NCI-H226 (cell line): ENCODE measurements at regions not wholly inside any gene's neighbourhood (a gene's known extent, or its start where the extent isn't known, plus 50 kb on each side); places are given as distances from the start of the nearest gene placed in this dataset.
"Not testable (repeated sequence)": the region's sequence is repeated elsewhere in the genome, so short reads cannot be mapped to it uniquely, and the experiment has no call there.

Experiments used
- DNase-seq: peaks from one replicate; pipeline ENCODE4 v3.0.0-alpha.2; 2015

GRCh38 chr3:18236726-18237125 is 188.4 kb downstream of the SATB1 start:
- no peak for DNase-seq

- no peak for DNase-seq
Measured at GRCh38 chr3:18234717-18235335, 190.3 kb downstream of the SATB1 start.

- DNase-seq = no peak
Measured at GRCh38 chr3:18233987-18234716, 191.0 kb downstream of the SATB1 start.

- no peak for DNase-seq
Measured at GRCh38 chr3:18232317-18232716, 192.8 kb downstream of the SATB1 start.

DNA sequence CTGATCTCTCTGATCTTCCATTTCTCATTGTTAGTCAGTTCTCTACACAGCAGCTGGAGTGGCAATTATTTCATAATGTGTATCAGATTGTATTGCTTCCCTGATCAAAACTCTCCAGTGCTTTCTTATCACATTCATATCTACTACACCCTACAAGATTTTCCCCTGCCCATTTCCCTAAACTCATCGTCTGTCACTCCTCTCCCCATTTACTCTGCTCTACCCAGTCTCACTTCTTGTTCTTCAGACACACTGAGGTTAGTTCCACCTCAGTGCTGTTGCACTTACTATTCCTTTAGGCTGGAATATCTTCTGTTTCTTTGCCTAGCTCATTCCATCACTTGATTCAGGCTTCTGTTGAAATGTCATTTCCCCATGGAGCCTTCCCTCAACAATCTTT is 197.1 kb downstream of the SATB1 start:
- DNase-seq = no peak

DNA sequence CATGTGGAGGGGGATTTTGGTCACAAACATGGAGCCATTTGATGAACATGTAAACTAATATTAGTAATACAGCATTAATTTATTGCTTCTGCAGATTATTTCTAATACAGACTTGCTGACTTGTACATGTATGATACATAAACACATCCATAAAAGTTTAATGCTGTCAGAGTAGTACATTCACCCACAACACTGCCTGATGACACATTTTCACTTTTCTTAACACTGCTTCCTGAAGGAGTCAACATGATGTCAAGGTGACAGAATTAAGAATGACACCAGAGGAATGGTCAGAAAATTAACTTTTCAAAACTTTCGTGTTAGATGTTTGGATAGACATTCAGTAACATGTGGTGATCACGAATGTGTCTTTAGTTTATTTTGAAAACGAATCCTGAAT is 199.4 kb downstream of the SATB1 start:
- DNase-seq = no peak

DNA sequence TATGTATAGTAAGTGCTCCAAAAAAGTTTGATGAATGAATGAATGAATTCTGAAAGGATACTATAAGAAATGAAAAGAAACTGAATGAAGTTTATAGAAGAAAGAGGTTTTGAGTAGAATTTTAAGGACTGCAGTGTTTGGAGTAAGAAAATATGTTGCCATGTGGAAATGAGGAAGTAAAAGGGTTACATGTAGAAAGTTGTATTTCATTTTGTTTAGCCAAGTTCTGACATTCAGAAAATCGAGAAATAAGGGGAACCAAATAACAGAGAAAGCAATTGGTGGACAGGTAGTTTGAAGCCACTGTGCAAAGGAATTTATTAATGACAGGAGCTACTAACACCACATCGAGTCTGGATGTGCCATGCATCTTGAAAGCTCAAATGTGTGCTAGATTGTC is 200.7 kb downstream of the SATB1 start:
- DNase-seq = no peak

GRCh38 chr3:18223974-18224373 is 201.2 kb downstream of the SATB1 start:
- no peak for DNase-seq

- no peak for DNase-seq
Measured at GRCh38 chr3:18223571-18223970, 201.6 kb downstream of the SATB1 start.

DNA sequence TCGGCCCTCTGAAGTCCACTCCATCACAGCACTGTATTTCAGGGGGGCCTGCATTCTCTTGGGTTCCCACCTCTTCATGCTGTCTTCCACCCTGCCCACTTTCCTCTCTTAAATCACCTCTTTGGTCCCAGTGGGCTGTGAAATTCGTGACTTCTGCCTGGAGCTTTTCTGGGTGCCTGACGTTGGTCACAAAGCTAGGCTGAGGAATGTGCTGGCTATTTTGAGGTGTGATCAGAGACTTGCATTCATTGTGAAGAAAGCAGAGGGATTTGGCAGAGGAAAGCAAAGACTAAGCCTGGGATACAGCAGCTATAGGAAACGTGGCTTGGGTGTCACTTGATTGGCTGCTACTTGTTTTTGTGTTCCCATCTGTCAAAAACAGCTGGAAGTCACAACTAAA is 202.5 kb downstream of the SATB1 start:
- no peak for DNase-seq

DNA sequence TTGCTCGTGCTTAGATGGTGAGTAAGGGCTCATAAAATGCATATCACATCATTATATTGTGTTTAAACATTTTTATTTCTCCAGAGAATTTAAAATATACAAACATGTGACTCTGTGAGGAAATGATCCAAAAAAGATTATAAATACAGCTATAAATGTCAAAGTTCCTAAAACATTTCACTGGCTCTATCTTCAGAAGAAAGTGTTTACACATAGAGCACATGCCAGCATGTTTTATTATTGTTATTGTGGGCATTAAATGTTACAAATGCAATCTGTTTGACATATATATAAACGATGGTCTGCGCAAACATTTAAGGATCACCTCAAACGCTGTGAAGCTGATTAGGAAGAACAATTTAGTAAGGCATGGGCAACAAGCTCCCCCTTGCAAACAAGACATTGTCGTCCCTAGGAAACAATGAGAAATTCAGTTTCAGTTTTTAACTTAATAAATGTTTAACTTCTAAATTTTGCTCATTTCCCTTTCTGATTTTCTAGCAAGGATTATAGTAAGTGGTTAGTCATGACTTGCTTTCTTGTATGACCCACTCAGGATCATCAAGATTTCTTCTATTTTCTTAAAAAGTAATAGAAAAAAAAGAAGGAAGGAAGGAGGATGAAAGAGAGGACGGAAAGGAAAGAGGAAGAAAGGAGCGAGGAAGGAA is 207.5 kb downstream of the SATB1 start:
- DNase-seq = no peak

DNA sequence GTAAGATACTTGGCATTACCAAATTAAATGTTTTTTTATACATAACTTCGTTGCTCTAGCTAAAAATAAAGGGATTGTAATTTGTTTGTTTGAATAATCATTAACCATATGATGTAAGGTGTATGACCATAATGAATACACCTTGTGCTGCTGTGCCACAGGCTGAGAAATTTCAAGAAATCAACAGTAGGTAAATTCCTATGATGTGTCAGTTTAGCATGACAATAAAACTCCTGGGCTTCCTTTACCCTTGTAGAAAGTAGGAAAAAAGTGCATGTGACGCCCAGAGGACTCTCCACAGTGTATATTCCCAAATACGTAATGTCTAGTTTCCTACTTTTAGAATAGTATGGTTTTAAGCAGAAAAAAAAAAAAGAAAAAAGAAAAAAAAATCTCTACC is 208.1 kb downstream of the SATB1 start:
- no peak for DNase-seq

- no peak for DNase-seq
Measured at GRCh38 chr3:18215639-18216038, 209.5 kb downstream of the SATB1 start.

- DNase-seq = no peak
Measured at GRCh38 chr3:18211116-18211515, 214.0 kb downstream of the SATB1 start.

- no peak for DNase-seq
Measured at GRCh38 chr3:18208856-18209255, 216.3 kb downstream of the SATB1 start.

GRCh38 chr3:18208091-18208490 is 217.0 kb downstream of the SATB1 start:
- DNase-seq = no peak

GRCh38 chr3:18207226-18207625 is 217.9 kb downstream of the SATB1 start:
- no peak for DNase-seq

DNA sequence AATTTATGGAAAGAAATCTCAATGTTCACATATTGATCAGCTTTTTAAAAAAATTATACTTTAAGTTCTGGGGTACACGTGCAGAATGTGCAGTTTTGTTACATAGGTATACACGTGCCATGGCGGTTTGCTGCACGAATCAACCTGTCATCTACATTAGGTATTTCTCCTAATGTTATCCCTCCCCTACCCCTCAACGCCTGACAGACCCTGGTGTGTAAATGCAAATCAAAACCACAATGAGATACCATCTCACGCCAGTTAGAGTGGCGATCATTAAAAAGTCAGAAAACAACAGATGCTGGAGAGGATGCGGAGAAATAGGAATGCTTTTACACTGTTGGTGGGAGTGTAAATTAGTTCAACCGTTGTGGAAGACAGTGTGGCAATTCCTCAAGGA is 219.4 kb downstream of the SATB1 start:
- not testable (repeated sequence) for DNase-seq

DNA sequence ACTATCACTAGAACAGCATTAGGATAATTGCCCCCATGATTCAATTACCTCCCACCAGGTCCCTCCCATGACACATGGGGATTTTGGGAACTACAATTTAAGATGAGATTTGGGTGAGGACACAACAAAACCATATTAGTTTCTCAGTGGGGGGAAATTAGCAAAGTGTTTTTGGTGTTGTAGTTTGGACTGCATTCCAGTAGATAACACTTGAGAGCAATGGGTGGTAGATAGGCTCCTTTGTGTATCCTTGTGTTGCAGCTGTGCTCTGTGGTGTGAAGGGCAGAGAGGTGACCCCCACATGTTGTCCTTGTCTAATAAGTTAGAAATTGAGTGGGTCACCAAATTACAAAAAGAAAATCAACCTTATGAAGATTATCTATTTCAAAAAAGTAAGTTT is 223.8 kb downstream of the SATB1 start:
- DNase-seq = no peak

DNA sequence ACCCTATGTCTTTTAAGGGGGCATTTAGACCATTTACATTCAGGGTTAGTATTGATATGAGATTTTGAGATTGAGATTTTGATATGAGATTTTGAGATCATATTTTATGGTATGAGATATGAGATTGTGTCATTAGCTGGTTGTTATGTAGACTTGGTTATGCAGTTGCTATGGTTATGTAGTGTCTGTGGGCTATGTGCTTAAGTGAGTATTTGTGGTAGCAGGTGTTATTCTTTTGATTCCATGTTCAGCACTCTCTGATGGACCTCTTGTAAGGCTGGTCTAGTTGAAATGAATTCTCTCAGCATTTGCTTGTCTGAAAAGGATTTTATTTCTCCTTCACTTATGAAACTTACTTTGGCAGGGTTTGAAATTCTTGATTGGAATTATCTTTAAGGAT is 225.4 kb downstream of the SATB1 start:
- no peak for DNase-seq

DNA sequence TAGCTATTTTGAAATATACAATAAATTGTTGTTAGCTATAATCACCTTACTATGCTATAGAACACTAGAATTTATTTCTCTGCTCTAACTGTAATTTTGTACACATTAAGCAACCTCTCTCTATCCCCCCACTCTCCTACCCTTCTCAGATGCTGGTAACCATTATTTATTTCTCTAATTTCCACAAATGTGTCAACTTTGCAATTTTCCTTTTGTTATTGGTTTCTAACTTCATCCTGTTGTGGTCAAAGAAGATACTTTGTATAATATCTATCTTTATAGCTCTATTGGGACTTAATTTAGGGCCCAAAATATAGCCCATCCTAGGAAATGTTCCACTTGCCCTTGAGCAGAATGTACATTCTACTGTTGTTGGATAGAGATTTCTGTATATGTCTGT is 229.3 kb downstream of the SATB1 start:
- DNase-seq = no peak

- no peak for DNase-seq
Measured at GRCh38 chr3:18194431-18194830, 230.7 kb downstream of the SATB1 start.

- no peak for DNase-seq
Measured at GRCh38 chr3:18190646-18191045, 234.5 kb downstream of the SATB1 start.

DNA sequence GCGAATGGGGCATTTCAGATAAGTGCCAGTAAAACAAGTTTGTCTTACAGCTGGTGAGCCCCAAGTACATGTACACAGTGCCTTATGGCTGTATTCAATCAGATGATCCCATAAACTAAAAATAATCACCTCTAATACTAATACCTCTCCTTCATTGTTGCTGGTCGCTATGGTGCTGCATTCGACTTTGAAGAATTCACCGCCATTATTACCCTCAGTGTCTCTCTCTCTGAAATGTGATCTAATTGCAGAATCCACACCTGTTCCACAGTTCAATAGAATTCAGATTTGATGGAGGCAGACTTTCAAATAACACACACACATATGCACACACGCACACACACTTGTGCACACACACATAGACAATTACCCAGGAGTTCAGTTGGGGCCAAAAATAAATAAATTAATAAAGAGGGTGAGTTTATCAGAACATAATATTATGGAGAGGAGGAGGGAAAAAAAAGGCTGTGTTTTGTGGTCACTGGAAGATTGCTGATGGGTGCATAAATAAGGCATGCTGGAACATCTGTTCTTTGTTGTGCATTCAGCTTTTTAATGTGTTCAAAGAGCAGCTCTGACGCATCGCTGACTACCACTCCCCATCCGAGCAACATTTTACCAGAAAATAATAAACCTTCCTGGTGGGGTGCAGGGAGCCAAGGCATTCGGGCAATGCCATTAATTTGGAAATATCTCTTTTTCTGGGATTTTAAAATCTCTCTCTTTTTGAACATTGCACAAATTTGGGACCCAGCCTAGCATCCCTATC is 235.7 kb downstream of the SATB1 start:
- DNase-seq = no peak
